IMR-90 (cell line): ENCODE measurements at regions not wholly inside any gene's neighbourhood (a gene's known extent, or its start where the extent isn't known, plus 50 kb on each side); places are given as distances from the start of the nearest gene placed in this dataset.

ENCODE experiments used
- ATAC-seq: fragments of 200-7000 bp; cut with Tn5 transposase; 2 replicates; pipeline ENCODE4 v1.9.1; 2020; ENCODE audit warnings: low read depth, mild to moderate bottlenecking, moderate library complexity
- BruUV-seq: library from RNA; stranded (reverse); fragments of 400-500 nt; replicated peaks from 2 replicates; lab custom pipeline; 2021; lab: Mats Ljungman, UMichigan
- CTCF ChIA-PET: fragments of 300-600 bp; formaldehyde crosslinking; extraction: SDS; loops from one replicate; lab custom pipeline; 2021; ENCODE audit warnings: antibody characterized with exemption; lab: Yijun Ruan, JAX
- POLR2A ChIA-PET: fragments of 300-600 bp; sonication (Branson Sonifier 250); formaldehyde crosslinking; loops from one replicate; lab custom pipeline; 2022; ENCODE audit warnings: antibody characterized with exemption; ENCODE audit not compliant: unreplicated experiment; lab: Charles Lee
- DNase-seq: peaks from one replicate; pipeline ENCODE4 v3.0.0; 2013
- H2AFZ ChIP-seq: replicated peaks from 2 replicates; pipeline ENCODE3; 2013; ENCODE audit warnings: low read length, mild to moderate bottlenecking; ENCODE audit not compliant: poor library complexity
- H2AK5ac ChIP-seq: 2 replicates; pipeline ENCODE4 v1.6.1; 2013; ENCODE audit warnings: low read depth, low read length, inconsistent platforms
- H2AK9ac ChIP-seq: replicated peaks from 2 replicates; pipeline ENCODE3; 2013; ENCODE audit warnings: mild to moderate bottlenecking, low read depth, low read length, moderate library complexity; ENCODE audit not compliant: poor library complexity
- H2BK120ac ChIP-seq: 2 replicates; pipeline ENCODE4 v1.6.1; 2013; ENCODE audit warnings: low read depth, low read length, inconsistent platforms
- H2BK15ac ChIP-seq: 3 replicates; pipeline ENCODE4 v1.6.1; 2013; ENCODE audit warnings: low read depth, low read length, inconsistent platforms
- H2BK20ac ChIP-seq: 2 replicates; pipeline ENCODE4 v1.6.1; 2013; ENCODE audit warnings: low read depth, mild to moderate bottlenecking, inconsistent platforms, low read length, moderate library complexity
- H2BK5ac ChIP-seq: 2 replicates; pipeline ENCODE4 v1.6.1; 2013; ENCODE audit warnings: mild to moderate bottlenecking, low read depth, low read length, inconsistent platforms; ENCODE audit not compliant: poor library complexity, severe bottlenecking
- H3K14ac ChIP-seq: replicated peaks from 2 replicates; pipeline ENCODE4 v1.6.1; 2013; ENCODE audit warnings: low read depth, low read length, inconsistent platforms
- H3K18ac ChIP-seq: 2 replicates; pipeline ENCODE4 v1.6.1; 2013; ENCODE audit warnings: low read depth, low read length, control low read depth
- H3K23ac ChIP-seq: 2 replicates; pipeline ENCODE4 v1.6.1; 2013; ENCODE audit warnings: low read depth, low read length, inconsistent platforms
- H3K27ac ChIP-seq: 2 replicates; pipeline ENCODE4 v1.5.1; 2013; ENCODE audit warnings: mild to moderate bottlenecking, control low read depth, low read length; ENCODE audit not compliant: insufficient read depth
- H3K27me3 ChIP-seq: 2 replicates; pipeline ENCODE4 v1.6.1; 2013; ENCODE audit warnings: low read length; ENCODE audit not compliant: control insufficient read depth, insufficient read depth
- H3K36me3 ChIP-seq: 2 replicates; pipeline ENCODE4 v1.6.1; 2013; ENCODE audit warnings: low read length, mixed read lengths; ENCODE audit not compliant: control insufficient read depth, insufficient read depth
- H3K4ac ChIP-seq: 2 replicates; pipeline ENCODE4 v1.6.1; 2013; ENCODE audit warnings: low read depth, low read length, inconsistent platforms
- H3K4me1 ChIP-seq: 2 replicates; pipeline ENCODE4 v1.6.1; 2013; ENCODE audit warnings: low read length, mixed read lengths; ENCODE audit not compliant: control insufficient read depth, insufficient read depth
- H3K4me2 ChIP-seq: 2 replicates; pipeline ENCODE4 v1.6.1; 2013; ENCODE audit warnings: low read depth, mild to moderate bottlenecking, control low read depth, low read length, moderate library complexity
- H3K4me3 ChIP-seq: 2 replicates; pipeline ENCODE4 v1.5.1; 2013; ENCODE audit warnings: low read depth, mild to moderate bottlenecking, control low read depth, low read length, moderate library complexity; ENCODE audit not compliant: insufficient read depth
- H3K56ac ChIP-seq: 2 replicates; pipeline ENCODE4 v1.6.1; 2013; ENCODE audit warnings: low read length, inconsistent platforms; ENCODE audit not compliant: insufficient read depth; ENCODE audit errors: extremely low read depth
- H3K79me1 ChIP-seq, 2 experiments: 2 replicates each; pipeline ENCODE4 v1.6.1; 2013; ENCODE audit warnings: low read length in 2 of 2, inconsistent platforms in 1 of 2, low read depth in 1 of 2
- H3K9ac ChIP-seq: 2 replicates; pipeline ENCODE4 v1.6.1; 2013; ENCODE audit warnings: low read depth, low read length, control low read depth
- H3K9me1 ChIP-seq: 2 replicates; pipeline ENCODE4 v1.6.1; 2013; ENCODE audit warnings: low read length, inconsistent platforms; ENCODE audit not compliant: insufficient read depth
- H3K9me3 ChIP-seq: 2 replicates; pipeline ENCODE4 v1.6.1; 2013; ENCODE audit warnings: low read length; ENCODE audit not compliant: control insufficient read depth, insufficient read depth
- H4K20me1 ChIP-seq: 2 replicates; pipeline ENCODE4 v1.6.1; 2013; ENCODE audit warnings: low read length, inconsistent platforms; ENCODE audit not compliant: insufficient read depth
- H4K5ac ChIP-seq: 2 replicates; pipeline ENCODE4 v1.6.1; 2013; ENCODE audit warnings: mild to moderate bottlenecking, low read depth, low read length, control low read depth
- H4K8ac ChIP-seq, 2 experiments: 2 replicates each; pipeline ENCODE4 v1.6.1; 2013; ENCODE audit warnings: low read depth in 2 of 2, low read length in 2 of 2, control low read depth in 1 of 2, inconsistent platforms in 1 of 2
- H4K91ac ChIP-seq: 2 replicates; pipeline ENCODE4 v1.6.1; 2013; ENCODE audit warnings: low read depth, low read length, inconsistent platforms; ENCODE audit not compliant: insufficient read depth
- CEBPB ChIP-seq: IDR thresholded peaks from 2 replicates; pipeline ENCODE4 v1.6.1; 2012; ENCODE audit warnings: low read depth, low read length, improper control_type of control experiment
- CHD1 ChIP-seq: IDR thresholded peaks from 2 replicates; pipeline ENCODE4 v1.6.1; 2012; ENCODE audit warnings: low read depth, low read length, improper control_type of control experiment
- FOS ChIP-seq: fragments of 150-350 bp; IDR thresholded peaks from 2 replicates; pipeline ENCODE4 v1.6.1; 2016; ENCODE audit warnings: low read depth, low read length
- MAFK ChIP-seq: IDR thresholded peaks from 2 replicates; pipeline ENCODE4 v1.6.1; 2012; ENCODE audit warnings: low read depth, low read length, improper control_type of control experiment
- MXI1 ChIP-seq: IDR thresholded peaks from 2 replicates; pipeline ENCODE4 v1.6.1; 2012; ENCODE audit warnings: low read depth, mild to moderate bottlenecking, low read length, moderate library complexity, borderline replicate concordance
- NFE2L2 ChIP-seq: fragments of 150-350 bp; IDR thresholded peaks from 2 replicates; pipeline ENCODE4 v1.6.1; 2016; ENCODE audit warnings: low read depth, mild to moderate bottlenecking, low read length
- RCOR1 ChIP-seq: IDR thresholded peaks from 2 replicates; pipeline ENCODE4 v1.6.1; 2012; ENCODE audit warnings: mild to moderate bottlenecking, low read length, improper control_type of control experiment; ENCODE audit not compliant: insufficient replicate concordance
- RFX5 ChIP-seq: IDR thresholded peaks from 2 replicates; pipeline ENCODE4 v1.8.0; 2012; ENCODE audit warnings: low read depth, mild to moderate bottlenecking, low read length, moderate library complexity
- SMC3 ChIP-seq: fragments of 150-350 bp; IDR thresholded peaks from 2 replicates; pipeline ENCODE4 v1.6.1; 2016; ENCODE audit warnings: low read depth, mild to moderate bottlenecking, antibody characterized with exemption, low read length, moderate library complexity
- WGBS, 2 experiments: methylation state at CpG; one replicate each; pipeline versions ENCODE4 v1.1.5 to v1.1.7; 2013; ENCODE audit warnings: missing lambda C conversion rate in 2 of 2; ENCODE audit not compliant: insufficient read length in 1 of 2; ENCODE audit errors: extremely low coverage in 2 of 2; 5-methylcytosine and 5-hydroxymethylcytosine counted together
- dilution Hi-C: fragments of 300-500 bp; cut with HindIII; formaldehyde crosslinking; loops from one replicate; pipeline ENCODE4 v1.14.3; 2018; ENCODE audit warnings: low sequenced_read_pairs; ENCODE audit not compliant: unreplicated experiment
- in situ Hi-C: fragments of 300-500 bp; cut with MboI; formaldehyde crosslinking; loops from 3 replicates; pipeline ENCODE4 v1.14.3; 2019; ENCODE audit warnings: low sequenced_read_pairs, inconsistent platforms, mixed read lengths
- intact Hi-C: fragments of 100-400 bp; cut with micrococcal nuclease; formaldehyde crosslinking; loops from 2 replicates; pipeline ENCODE4 v1.10.0; 2022
- TF ChIP-seq, protein P1 (sequence below): fragments of 150-350 bp; IDR thresholded peaks from 2 replicates; pipeline ENCODE4 v1.6.1; 2016; ENCODE audit warnings: low read depth, mild to moderate bottlenecking, low read length, moderate library complexity, borderline replicate concordance

DNA sequence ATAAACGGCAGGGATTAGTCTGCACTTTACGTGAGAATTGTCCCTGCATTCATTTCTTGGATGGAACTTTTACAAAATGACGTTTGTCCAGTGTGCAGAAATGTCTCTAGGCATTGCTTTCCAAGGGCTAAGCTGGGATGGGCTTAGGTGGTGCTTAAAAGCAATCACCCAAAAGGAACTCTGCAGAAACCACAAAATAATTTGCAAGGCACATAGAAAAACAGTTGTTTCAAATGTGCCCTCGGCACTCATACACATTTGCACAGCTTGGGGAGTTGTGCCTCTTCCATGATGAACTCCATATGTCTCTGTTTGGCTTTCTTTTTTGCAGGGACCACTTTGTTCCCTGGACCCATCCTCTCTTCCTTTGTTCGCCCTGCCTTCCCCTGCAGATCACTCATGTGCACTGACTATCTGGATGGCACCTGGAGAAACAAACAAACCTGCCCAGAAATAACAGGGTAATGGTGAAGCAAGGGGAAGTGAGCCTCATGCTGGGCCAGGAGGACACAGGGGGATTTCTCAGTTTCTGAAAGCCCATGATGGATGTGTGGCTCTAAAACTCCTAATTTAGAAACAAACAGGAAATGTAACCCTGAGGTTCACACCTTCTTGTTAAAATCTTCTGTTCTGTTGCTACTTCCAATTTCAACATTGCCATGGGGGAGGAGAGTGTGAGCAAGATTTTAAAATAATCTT, 150.2 kb downstream of the SNX19 start:
- Histone ChIP-seq H3K9ac (no peak overlapping the region), H3K9me1 (peaks cover 6% of the 10 kb centered on the region; the same call in 1 of the 2 replicates), H3K14ac (no peak overlapping the region), H3K4ac (no peak overlapping the region), H3K4me2 (no peak overlapping the region), H4K8ac (no peak overlapping the region), H2BK20ac (no peak overlapping the region), H3K27me3 (peaks cover 4% of the 10 kb centered on the region; the same call in 1 of the 2 replicates), H3K79me1 (no peaks in the 10 kb centered on the region), H3K9me3 (no peaks in the 10 kb centered on the region), H2AK5ac (no peak overlapping the region), H4K91ac (no peak overlapping the region), H3K27ac (no peak overlapping the region), H2AK9ac (no peak overlapping the region), H4K5ac (no peak overlapping the region), H2BK15ac (no peak overlapping the region), H4K20me1 (no peaks in the 10 kb centered on the region), H3K4me3 (no peak overlapping the region), H3K4me1 (peaks cover 12% of the 10 kb centered on the region), H2BK5ac (no peak overlapping the region), H3K36me3 (no peaks in the 10 kb centered on the region), H3K23ac (no peak overlapping the region), H2AFZ (no peak overlapping the region), H3K56ac (no peak overlapping the region), H2BK120ac (peak overlapping the region; percentile 26; the same call in 1 of the 2 replicates), H3K18ac (peak overlapping the region; percentile 3; the same call in 1 of the 2 replicates)
- in situ Hi-C loops, result no loop called here
- WGBS, 2 experiments, result 80% methylated on average over 2 of the region's 5 CpGs; no CpG with 5 or more reads in 1 of the 2 experiments
- CTCF ChIA-PET, result interaction anchor here (0.6 kb wide), 1 partner anchor 43 kb away, joined by 4 read pairs; no protein-coding TSS in a partner anchor
- intact Hi-C loops, result no loop called here
- POLR2A ChIA-PET, result no interaction called here
- dilution Hi-C loops, result no loop called here
- ATAC-seq (no peak; the same call in 1 of the 2 replicates), DNase-seq (no peak)
- TF ChIP-seq FOS (no peak), MAFK (no peak), RFX5 (no peak), RCOR1 (no peak), CHD1 (no peak), MXI1 (no peak), CEBPB (no peak), NFE2L2 (no peak), SMC3 (no peak)
- TF ChIP-seq, protein P1, sequence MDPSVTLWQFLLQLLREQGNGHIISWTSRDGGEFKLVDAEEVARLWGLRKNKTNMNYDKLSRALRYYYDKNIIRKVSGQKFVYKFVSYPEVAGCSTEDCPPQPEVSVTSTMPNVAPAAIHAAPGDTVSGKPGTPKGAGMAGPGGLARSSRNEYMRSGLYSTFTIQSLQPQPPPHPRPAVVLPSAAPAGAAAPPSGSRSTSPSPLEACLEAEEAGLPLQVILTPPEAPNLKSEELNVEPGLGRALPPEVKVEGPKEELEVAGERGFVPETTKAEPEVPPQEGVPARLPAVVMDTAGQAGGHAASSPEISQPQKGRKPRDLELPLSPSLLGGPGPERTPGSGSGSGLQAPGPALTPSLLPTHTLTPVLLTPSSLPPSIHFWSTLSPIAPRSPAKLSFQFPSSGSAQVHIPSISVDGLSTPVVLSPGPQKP, result no peak
- BruUV-seq, result no TSS peak
